ENCODE measurements at regions not wholly inside any gene's neighbourhood (a gene's known extent, or its start where the extent isn't known, plus 50 kb on each side); places are given as distances from the start of the nearest gene placed in this dataset.
"Not testable (repeated sequence)": the region's sequence is repeated elsewhere in the genome, so short reads cannot be mapped to it uniquely, and the experiment has no call there.

DNA sequence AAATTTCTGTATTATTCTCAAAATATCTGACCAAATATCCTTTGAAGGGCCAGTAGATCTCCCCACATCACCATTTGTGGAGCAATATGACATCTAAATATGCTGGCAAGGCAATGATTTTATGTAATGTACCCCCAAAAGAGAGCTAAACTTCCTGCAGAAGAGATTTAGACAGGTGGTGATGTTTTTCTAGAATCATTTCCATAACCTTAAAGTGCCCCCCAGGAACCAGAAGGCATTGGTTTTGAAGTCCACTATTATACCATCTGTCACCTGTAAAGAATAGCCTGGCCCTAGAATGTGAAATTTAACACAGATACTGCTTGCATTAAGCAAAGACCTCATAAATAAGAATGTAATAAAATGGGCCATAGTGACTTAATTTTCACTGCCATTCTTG is 77.9 kb upstream of the ABLIM1 start:
- no peak for FAIRE-seq

DNA sequence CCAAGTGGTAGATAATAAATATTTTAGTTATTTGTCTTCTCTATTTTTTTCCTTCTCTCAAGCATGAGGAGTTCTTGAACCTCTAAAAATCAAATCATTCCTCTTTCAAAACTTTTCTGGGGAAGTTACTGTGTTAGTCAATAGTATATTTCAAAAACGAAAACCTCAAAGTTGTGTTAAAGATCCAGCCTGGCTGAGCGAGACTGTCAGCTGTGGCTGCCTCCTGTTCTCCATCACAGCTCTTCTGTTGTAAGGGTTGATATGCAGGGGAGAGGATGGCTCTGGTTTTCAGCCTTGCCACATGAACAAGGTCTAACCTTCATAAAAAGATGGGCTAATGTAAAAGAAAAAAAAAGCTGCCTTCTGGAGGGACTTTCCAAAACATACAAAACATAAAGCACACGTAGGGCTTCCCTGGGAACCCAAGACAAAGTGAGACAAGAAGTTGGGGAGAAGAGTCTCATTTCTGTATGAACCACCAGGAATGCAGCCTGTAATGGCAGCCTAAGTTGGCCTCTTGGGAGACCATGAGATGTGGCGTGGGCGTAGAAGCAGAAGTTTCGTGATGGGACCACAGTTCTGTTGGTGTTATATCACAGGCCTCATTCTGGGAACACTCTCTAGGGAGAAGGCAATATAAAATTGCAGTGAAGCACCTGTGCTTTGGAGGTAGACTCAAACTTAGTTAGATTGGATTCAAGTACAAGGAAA is 77.9 kb upstream of the FHIP2A start:
- no peak for FAIRE-seq

DNA sequence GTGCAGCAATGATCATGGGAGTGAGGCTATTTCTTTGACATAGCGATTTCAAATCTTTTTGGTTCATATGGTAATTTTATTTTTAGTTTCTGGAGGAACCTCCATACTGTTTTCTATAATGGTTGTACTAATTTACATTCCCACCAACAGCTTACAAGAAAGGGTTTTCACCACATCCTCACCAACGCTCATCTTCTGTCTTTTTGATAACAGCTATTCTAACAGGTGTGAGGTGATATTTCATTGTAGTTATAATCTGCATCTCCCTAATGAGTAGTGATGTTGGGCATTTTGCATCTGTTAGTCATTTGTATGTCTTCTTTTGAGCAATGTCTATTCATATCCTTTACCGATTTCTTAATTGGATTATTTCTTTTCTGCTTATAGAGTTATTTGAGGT is 75.0 kb upstream of the FHIP2A start:
- FAIRE-seq = no peak

DNA sequence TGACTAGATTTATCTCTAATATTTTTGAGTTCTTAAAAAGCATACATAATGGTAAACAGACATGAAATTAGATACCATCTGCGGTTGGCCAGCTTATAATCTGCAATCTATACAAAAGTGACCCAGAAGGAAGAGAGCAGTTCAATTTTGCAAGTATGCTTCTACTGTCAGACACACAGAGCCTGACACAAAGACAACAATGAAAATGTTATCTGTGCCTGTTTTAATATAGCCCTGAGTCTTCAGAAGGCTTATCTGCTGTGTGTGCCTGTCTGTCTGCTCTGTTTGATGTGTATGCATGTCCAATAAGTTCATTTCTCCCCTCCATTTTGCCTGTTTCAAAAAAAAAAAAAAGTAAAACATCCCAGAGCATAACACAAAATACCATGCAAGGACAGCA is 73.3 kb upstream of the FHIP2A start:
- no peak for FAIRE-seq

DNA sequence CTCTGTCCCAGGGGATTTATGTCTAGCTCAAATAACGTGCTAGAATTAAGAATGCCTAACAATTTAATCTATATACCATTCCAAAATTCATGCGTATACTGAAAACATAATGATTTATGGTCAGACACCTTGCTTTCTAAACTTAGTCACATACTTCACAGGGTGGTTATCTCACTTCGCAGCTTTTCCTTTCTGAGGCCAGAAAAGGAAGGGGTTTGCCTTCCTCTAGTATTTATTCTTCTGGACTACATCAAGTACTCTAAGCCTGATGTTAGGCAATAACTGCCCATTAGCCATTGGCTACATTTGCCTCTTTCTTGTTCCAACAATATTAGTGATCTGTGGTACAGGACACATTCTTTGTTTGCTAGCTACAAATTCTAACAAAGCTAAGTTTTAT is 72.6 kb upstream of the FHIP2A start:
- FAIRE-seq = no peak

DNA sequence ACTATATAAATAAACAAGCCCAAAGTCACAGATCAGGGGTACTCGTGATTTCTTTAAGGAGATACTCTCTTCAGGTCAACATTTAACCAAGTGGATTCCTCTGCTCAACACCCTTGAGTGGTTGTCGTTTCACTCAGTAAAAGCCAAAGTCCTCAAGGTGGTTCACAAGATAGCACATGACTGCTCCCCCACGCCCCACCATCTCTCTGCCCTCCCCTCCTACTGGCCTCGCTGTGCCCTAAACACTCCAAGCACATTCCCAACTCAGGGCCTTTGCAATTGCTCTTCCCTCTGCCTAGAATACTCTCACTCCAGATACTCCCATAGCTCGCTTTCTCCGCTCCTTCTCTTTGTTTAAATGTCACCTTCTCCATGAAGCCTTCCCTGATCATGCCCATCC is 72.1 kb upstream of the FHIP2A start:
- no peak for FAIRE-seq

DNA sequence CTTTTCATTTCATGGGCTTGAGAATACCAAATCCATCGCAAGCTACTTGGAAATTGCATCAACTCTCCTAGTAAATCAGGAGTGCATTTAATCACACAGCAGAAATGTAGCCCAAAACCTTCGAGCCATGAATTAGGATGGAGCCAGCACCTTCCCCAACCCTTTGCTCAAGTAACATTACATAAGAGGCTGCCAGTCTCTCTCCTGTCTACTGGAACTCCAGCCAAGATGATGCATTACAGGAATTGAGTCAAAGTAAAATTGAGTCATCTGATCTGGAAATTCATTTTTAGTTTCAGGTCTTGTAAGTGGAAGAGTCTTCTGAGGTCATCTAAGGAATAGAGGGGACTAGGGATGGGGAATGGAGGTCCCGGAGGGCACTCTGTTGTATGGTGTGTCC is 69.7 kb upstream of the FHIP2A start:
- FAIRE-seq = no peak

DNA sequence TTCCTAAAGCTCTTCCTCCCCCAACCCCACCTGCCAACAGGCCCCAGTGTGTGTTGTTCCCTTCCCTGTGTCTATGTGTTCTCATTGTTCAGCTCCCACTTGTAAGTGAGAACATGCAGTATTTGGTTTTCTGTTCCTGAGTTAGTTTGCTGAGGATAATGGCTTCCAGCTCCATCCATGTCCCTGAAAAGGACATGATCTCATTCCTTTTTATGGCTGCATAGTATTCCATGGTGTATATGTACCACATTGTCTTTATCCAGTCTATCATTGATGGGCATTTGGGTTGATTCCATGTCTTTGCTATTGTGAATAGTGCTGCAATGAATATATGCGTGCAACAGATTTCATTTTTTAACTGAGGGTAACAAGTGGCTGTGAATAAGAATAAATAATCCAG is 69.0 kb upstream of the FHIP2A start:
- not testable (repeated sequence) for FAIRE-seq

DNA sequence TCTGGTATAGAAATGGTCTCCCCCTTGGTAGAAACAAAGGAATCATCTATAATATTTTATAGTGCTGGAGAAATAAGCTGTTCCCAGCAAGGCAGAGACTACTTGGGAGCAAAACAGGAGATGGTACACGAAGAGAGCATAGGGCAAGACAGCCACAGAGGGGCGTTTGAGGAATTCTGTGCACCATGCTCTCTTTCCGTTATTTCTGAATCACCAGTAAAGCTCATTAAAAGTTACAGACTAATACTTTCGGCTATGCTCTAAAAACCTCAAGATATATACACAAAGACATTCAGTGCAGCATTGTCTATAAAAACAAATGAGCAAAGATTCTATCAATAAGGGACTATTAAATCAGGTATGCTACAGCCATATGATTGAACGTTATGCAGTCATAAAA is 68.5 kb upstream of the FHIP2A start:
- FAIRE-seq = no peak

DNA sequence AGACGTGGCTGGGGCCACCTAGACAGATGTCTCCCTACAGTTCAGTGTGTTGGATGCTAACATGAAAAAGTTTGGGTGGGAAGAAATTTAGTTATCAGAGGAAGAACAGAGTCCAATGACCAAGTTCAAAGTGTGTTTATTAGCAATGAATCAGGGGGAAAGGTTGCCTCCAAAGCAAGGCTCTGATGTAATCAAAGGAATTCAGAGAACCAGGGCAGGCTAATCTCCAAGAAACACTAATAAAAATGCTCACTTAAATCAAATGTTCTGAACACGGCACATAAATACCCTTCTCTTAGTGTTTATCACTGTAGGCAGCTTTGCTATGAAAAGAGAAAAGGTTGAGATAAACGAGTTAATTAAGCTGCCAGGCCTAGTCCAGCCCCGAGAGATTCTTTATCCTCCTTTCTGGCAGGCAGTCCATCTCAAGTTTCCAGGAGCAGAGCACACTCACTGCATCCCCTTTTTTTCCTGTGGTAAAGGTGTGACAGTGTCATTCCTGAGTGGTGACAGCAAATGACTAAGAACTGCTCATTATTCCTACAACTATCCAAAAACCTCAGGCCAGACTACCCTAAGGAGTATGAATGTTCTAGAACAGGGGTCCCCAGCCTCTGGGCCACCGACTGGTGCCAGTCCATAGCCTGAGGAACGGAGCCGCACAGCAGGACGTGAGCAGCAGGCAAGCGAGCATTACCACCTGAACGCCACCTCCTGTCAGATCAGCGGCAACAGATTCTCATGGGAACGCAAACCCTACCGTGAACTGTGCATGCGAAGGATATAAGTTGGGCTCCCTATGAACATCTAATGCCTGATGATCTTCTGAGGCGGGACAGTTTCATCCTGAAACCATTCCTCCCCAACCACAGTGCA is 66.9 kb upstream of the FHIP2A start:
- FAIRE-seq = no peak

DNA sequence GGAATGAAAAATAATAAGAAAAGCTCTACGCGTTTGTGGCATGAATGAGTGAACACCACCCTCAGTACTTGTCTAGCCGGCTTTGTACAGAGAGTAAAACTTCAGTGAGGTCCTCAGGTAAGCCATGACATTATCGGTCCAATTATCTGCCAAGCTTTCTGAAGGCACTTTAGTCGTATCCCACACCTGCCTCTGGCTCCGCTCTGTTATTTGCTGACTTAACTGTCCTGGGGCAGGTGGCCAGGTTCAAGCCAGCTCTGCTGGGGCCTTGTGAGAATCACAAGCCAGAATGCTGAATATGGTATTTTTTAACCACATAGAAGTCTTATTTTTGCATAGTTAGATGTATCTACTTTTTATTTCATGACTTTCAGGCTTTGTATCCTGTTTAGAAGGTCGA is 66.0 kb upstream of the FHIP2A start:
- FAIRE-seq = no peak

DNA sequence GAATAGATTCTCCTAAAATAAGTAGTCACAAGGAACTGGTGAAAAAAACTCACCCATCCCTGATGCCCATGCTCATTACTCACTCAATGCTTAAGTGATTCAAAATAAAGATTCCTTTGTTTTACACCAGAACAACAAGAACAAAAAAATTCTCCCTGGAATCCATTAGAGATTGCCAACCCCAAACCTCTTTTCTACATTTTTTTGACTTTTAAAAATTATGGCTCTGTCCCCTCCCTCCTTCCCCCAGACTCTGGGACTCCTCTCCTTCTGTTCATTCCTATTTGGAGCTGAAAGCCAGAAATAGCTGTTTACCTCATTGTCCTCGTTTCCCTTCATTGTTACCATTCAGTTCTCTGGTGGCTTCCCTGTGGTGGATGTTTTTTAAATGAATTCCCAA is 63.2 kb upstream of the FHIP2A start:
- FAIRE-seq = no peak

DNA sequence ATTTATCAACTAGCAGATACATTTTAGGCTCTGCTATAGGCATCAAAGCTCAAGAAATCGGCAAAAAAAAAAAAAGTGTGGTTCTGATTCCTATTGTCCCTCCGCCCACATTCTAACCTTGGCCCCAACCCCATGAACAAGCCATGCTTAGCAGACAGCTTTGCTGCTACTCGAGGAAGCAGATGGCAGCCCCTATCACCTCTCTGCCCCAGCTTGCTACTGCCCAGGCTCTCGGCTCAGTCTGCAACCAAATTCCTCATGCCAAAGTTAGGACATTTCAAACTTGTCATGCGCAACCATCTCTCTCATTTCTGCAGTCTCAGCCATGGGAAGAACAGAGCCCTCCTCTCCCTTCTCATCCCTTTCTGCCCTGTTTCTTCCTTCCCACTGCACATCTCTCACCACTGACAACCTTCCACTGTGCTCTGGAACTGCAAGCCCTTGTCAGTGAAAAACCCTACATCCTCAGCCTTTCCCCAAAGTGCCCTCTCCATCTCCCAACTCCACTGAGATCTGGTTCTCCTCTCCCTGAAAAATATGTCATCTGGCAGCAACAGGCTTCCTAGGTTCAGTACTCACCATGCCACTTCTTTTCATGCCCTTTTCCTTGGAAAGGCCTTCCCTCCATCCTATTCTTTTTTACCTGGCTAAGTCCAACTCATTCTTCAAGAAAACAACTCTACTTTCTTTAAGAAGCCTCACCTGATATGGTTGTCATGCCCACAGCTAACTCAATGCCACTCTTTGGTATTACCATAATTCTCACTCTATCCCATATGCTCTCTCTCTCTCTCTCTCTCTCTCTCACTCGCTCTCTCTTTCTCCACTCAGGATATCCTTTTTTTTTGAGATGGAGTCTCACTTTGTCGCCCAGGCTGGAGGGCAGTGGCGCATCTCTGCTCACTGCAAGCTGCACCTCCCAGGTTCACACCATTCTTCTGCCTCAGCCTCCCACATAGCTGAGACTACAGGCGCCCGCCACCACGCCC is 60.1 kb upstream of the FHIP2A start:
- FAIRE-seq = no peak

DNA sequence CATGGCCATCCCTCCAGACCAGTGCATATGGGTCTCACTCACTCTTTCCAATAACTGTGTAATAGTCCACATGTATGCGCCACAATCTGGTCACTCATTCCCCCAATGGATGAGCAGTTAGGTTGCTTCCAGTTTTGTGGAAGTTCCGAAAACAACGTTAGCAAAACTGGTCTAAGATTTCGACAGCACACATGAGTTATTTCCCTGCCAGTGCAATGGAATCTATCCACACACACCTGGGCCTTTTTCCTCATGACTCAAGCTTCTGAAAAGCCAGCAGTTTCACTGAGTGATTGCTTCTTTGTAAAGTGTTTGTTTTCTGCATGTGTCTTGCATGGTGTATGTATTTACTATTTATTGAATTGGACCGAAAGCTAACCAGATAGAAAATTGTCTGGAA is 58.8 kb upstream of the FHIP2A start:
- no peak for FAIRE-seq

DNA sequence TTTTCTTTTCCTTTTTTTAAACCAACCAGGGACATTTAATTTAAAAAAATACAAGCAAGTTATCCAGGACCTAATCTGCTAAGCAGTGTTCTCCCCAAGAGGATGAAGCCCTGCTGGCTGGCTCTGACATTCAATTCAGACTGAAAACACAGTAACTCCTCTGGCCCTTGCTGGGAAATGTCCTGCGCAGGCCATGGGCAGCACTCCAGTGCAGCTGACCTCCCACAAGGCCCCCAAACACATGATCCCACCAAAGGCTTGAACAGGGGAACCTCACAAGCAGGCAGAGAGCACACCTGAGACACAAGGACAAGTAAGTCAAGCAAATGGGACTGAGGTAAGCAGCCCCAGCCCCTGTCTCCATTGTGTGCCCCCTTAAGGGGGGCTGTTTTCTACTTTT is 56.9 kb upstream of the FHIP2A start:
- no peak for FAIRE-seq

DNA sequence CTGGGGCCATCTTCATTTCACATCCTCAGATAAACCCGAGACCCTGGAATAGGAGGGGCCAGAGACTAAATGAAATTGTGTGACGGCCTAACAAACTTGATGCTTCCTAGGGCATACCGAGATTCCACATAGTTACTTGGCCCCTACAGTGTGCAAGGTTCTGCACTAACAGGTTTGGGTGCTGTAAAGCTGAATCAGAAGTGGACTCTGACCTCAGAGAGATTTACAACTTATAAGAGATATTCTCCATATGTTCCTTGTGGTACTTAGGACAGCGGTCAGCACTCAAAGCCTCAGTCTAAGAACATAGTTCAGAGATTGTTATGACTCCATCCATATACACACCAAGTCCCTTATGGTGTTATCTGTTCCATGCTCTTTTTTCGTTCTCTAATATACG is 55.1 kb upstream of the FHIP2A start:
- FAIRE-seq = peak; percentile 76

DNA sequence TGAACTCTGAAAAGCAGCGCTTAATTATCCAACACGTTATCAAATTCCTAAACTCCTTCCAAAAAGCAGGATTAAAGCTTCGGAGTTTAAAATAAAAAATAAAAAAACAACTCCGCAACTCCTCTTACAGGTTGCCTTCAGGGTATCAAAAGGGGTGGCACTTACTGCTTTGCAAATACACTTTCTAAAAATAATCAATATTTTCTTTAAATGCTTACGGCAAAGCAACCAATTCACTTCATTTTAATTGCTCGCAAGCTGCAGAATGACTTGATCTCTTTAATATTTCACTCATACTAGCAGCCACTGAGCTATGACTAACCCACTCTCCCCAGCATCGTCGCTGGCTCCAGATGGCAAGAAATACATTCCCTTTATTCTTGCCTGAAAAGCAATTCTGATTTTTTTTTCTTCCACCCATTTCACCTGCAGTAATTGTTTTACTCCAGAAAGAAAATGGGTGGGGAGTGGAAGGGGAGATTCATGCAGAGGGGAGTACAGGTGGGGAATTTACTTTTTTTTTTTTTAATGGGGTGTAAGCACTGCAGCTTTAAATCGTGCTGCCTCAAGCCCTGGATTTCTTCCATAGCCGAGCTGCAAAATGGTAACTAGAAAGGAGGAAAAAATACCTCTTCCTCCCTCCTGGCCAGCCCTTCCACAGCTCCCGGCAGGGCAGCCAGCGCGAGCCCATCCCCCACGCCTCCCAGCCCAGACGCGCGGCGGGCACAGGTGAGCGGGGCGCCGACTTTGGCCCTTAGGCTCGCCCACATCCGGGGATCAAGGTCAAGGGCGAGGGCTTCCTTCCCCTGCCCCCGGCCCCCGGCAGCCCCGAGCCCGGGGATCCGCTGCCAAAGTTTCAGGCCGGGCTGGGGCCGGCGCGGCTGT is 54.2 kb upstream of the FHIP2A start:
- peak; percentile 71 for FAIRE-seq

DNA sequence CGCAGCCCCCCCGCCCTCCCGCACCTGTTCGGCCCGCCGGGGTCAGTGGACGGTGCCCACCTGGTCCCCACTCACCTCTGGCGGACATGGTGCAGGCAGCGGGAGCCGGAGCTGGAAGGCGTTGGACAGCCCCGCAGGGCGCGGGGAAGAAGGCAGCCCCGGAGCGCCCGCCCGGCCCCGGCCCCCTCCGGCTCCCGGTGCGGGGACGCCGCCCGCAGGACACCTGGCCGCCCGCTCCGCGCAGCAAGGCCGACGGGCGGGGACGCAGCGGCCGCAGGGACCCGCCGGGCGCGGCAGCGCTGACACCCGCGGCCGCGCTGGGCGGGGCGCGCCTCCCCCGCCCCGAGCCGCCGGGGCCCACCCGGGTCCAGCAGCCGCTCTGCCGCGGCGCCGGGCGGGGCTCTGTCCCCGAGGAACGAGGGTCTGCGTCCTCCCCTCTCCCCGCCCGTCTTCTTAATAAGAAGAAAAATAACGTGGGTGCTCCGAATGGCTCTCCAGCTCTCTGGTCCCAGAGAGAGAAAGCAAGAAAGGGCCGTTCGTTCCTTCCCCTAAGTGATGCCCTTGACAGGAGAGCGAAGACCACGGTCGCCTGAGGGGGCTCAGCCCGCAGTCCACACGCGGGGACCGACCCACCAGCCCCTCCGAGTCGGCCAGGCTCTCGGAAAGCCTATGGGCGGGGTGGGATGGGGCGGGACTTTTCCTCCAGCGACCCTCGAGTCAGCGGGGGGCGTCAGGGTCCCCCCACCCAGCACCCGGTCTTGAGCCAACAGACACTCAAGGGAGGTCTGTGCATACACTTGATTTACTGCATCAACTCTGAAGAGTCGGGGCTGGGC is 53.4 kb upstream of the FHIP2A start:
- no peak for FAIRE-seq

DNA sequence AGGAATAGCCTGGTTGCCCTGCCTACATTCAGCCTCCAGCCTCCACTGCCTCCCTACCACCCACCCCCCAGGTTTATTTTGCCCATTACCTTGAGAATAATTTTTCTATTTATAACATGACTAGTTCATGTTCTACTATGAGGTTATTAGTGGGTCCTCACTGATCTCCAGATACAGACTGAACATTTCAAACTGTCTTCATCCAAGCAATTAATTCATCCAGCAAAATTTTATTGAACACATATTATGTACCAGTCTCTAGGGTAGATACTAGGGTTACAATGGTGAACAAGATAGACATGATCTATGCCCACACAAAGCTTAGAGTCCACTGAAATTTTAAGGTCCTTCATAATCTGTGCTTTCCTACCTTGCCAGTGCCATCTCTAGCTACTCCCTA is 51.6 kb upstream of the FHIP2A start:
- FAIRE-seq = no peak

DNA sequence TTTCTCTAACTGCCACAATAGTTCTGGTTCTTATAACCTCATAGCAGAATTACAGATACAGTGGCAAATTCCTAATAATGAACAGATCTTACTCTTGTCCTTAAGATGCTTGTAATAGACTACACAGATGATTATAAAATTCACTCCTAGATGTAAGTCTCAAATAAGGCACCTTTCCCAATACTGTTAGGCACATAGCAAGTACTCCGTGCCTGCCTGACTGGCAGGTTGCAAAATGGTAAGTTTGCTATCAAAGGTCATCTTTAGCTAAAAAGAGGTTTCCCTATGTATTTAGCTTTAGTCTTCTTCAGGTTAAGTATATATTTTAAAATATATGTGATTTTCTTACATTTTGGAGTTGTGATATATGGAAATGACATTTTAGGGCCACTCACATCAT is 50.4 kb upstream of the FHIP2A start:
- no peak for FAIRE-seq

DNA sequence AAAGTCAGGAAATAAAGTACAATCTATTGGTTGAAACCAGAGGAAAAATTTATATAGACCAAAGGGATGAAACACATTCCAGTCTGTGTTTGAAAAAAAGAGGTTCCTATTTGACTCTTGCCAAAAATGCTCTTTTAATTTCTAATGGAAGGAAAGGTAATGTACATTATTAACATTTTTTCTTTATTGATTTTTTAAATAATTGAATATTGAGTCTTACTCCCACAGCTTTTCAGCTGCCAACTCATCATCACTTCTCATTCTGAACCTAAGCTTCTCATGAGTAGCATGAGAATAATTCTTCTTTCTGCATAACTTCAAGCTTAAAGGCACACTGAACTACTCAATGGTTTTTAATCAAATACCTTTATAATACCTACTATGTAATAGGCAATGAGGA is 49.8 kb upstream of the FHIP2A start:
- FAIRE-seq = no peak

All from islet of Langerhans (tissue), 1 donor.